NCI-H748 (cell line): ENCODE measurements at regions not wholly inside any gene's neighbourhood (a gene's known extent, or its start where the extent isn't known, plus 50 kb on each side); places are given as distances from the start of the nearest gene placed in this dataset.
A peak's percentile ranks its signal among the peaks of the same experiment; 100 is the strongest.

ENCODE experiments used
- DNase-seq: peaks from one replicate; lab custom pipeline; 2025; ENCODE audit not compliant: unreplicated experiment; lab: John Stamatoyannopoulos, UW

DNA sequence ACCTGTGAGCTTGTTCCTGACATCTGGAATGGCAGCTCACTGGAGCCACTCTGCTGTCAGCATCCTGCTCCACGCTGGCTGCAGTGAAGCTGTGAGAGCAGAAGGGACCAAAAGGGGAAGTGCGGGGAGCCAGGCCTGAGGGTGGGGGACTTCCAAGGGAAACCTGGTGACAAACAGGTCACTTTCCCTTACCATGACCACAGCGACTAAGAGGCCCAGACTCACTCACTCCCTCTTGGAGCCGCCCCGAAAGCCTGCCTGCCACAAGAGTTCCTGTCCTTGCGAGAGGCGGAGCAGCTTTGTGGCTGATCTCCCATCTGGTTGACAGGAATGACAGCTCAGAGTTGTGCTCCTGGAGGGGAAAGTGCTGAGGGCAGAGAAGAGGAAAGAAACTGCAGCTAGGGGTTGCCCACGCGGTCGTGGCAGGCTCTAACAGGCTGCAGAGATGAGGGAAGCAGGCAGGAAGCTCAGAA, 183.8 kb upstream of the NTM start:
- DNase-seq: no peak

DNA sequence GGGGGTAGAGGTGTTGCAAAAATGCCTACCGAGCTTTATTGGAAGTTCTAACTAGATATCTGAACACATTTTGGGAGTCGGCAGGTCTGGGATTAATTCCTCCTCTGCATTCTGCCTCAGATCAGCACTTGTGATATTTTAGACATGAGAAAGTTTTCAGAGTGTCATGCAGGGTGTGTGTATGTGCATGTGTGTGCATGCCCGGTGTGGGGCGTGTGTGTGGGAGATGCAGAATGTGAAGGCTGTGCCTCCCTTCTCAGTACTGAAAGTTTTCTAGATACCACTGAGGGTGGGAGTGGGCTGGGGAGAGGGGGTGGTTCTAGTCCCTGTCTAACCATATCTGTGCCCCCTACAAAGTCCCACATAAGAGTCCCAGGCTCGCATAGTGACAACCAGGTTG, 180.0 kb upstream of the NTM start:
- DNase-seq: no peak

DNA sequence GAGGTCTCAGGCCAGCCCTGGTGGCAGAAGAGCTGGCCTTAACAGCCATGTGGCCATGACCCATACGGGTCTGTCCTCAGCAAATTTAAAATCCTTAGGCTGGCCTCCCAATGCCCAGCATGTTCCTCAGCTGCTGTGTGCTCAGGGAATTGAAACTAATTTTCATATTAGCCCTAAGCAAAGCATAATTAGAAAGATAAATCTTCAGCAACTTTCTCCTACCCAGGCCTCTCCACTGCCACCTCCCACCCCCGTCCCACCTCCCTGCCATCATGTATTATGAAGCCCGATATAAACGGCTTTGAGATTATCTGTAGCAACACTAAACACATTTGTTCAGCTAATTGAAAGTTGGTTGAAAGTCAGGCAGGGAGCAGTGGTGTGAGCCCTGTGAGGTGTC, 178.8 kb upstream of the NTM start:
- no peak for DNase-seq

DNA sequence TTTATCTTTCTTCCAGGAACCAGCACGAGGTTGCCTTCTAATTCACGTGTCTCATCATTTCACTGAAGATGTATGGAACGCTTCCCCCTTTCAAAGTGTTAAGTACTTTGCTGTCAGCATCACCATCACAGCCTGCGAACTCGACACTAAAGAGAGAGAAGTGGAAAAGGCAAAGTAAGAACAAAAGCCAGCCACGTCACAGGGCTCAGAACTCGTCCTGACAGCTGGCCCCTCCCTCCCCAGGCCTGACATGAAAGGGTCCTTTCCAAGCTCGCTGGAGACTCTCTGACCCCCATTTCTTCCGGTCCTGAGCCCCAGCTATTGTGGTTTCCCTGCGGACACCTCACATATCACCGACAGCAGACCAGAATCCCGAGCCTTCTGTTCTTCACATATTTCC, 177.8 kb upstream of the NTM start:
- DNase-seq: no peak

DNA sequence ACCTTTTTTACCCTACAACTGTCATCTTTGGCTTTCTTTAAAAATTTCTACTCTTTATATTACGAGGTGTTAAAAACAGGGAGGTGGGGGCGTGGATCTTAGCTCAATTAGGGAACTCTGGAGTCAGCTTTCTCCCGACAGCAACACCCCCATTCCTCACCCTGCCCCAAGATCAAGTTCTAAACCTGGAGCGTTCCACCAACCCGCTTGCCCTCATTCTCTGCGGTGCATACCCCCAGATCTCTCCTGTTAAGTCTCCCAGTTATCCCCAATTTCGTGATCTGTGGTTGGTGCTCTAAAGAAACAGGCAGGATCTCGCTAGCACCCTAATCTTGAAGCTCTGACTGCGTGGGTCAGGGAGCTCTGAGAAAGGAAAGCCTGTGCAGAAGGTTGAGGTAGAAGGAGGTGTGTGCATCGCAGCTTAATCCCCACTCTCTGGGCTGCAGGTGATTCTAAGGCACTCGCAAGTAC, 177.3 kb upstream of the NTM start:
- DNase-seq: no peak

DNA sequence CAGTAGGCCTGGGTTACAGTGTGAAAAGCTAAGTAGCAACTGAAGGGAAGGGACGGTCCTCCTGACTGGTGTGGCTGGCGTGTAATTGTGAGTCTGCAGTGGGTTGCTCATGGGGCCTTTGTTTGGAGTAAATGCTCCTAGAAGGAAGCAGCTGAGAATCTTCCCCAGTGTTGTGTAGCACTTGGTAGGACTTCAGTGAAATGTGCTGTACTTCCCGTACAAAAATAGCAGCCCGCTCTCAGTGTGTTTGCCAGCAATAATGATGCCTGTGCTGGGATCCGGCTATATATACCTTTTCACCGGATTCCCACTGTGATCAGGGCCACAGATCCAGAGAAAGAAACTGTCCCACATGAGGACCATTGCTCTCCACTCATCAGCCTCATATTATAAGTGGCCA, 175.7 kb upstream of the NTM start:
- no peak for DNase-seq

DNA sequence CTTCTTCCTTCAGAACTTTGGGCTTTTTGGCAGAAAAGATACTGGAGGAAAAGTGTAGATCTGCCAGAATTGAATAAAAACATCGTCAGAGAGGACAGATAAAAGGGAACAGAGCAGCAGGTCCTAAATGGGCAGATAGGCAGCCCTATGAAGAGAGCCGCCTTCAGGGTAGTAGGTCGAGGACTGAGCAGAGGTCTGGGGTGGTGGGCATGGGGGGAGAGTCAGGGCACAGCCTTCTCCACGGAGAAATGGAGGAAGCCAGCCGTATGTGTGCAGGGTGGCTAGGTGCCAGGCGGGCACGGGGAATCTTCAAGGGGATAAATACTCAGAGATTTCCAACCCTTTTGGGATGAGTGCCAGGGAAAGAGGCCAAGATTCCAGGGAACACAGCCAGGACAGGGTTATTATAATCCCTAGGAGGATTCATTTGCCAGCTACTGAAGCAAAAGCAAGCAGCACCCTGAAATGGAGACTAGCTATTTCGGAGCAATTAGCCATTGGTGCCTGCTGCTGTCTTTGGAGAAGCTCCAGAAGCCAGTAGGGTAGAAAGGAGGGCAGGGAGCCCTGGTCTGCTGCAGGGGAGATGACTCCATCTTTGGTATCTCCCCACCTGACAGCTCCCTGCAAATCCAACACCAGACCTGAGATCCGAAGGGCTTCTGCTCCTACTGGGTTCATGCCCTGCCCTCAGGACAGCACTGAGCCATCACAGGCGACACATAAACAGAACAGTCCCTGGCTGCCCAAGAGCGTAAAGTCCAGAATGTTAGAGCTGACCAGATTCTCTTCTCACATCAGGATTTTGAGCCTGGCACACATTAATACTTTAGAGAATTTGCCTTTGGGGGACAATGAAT, 174.5 kb upstream of the NTM start:
- DNase-seq: peak; percentile 71

DNA sequence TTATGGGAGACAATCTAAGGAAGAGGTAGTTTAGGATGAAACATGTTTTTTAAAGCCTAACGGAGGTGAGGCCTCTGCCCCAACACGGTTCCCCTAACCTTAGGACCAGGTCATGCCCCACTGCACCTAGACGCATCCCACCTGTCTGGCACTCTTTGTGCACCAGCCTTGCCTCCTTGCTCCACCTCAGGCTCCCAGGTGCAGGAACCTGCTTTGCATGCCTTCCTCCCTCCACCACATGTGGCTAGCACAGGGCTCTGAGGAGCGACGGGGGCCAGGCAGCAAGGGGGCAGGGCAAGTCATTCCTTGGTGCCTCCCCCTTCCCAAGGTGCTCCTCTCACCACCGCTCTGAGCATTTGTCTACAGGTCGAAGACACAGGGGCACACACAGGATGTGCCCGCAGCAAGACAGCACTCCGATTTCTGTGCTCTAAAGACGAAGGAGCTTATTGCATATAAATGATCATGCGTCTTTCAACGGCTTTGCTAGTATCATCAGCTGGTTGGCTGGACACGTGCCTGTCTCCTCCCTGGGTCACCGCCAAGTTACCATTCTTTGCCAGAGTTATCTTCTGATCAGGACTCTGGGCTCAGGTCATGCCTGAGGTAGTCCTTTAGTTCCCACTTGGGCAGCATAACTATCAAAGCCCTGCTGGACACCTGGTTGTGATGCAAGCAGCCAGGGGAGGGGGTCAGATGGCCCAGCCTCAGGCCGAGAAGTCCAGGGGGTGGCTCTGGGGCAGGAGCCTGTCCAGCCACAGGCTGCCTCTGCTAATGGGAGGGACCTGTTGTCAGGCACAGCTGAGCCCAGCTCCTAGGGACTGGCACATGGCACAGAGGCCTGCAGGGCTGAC, 172.0 kb upstream of the NTM start:
- no peak for DNase-seq

DNA sequence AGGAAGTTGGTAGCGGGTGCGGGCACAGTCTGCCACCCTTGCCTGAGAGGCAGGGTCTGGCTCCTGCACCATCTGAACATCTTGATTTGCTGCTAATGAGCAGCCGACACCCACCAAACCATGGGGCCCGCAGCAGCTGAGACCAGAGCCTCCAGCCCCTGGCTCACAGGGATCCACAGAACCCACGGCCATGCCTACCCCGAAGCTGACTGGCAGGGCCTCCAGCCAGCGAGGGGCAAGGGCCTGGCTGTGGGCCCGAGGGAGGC, 171.5 kb upstream of the NTM start:
- DNase-seq: no peak

DNA sequence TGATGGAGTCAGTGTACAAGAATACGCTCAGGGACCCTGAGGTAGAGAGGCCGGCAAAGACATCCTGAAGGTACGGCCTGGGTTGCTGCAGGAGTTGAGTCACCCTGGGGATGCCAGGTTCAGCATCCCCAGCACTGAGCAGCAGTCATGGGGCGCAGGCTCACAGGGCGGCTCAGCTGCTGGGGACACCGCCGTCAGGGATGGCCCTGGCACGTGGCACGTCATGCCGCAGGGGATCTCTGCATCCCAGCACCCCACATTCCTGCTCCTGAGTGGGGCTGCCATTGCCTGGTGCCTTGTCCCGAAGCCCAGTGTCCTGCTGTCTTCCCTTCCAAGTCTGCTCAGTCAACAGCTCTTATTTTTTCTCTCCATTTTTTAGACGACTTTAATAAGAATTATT, 168.7 kb upstream of the NTM start:
- DNase-seq: no peak

DNA sequence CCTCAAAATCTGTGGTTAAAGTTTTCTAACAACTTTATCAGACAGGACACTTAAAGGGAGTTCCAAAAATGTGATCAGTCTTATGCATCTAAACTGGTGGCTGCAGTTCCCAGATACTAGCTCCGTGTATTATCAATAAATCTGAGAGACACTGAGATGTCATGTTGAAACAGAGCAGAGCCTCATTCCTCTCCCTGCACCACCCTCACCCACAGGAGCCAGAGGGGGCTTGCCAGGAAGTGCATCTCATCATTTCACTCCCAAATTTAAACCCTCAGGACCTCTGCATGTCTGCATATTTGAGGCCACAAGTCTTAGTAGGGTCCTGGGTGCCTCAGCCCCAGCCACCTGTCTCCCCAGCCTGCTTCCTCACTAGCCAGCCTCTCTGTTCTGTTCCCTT, 167.4 kb upstream of the NTM start:
- DNase-seq: no peak

DNA sequence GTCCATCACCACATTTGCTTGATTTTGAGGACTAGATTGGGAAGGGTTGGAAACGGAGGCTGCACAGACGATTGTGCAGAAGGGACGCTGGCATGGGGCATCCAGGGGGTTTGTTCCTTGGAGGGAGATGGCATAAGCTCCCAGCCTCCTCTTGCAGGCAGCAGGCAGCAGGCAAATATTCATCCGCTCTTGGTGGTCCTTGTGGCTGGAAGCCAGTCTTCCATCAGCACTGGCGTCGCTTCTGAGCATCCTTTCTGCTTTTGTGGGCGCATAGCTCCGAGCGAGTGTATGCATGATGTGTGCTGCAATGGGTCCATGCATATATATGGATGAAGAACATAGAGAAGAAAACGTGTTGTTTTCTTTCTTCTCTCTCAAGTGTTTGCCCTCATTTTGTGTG, 166.1 kb upstream of the NTM start:
- DNase-seq: no peak

DNA sequence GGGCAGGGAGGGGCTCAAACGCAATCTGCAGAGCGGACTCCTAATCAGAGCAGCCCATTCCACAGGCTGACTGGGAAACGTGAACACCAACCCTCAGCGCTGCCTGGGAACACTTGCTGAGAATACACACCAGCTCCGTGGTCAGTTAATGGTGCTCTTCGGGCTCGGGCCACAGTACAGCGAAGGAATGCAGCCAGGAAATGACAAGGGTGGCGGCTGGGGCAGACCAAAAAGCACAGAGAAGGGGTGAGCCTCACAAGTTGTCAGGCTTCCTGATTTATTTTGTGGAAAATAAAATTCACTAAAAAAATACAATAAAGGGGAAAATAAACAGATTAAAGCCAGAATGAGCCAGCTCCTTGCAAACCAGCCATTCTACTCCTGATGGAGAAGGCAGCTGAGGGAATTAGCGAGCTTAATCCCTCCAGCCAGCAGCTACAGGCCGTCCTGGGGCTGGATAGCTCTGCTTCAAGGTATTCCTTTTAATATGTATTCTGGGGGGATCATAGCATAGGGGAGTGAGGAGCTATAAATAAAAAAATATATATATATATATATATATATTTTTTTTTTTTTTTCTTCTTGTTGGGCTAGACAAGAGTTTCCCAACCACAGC, 165.5 kb upstream of the NTM start:
- DNase-seq: no peak

DNA sequence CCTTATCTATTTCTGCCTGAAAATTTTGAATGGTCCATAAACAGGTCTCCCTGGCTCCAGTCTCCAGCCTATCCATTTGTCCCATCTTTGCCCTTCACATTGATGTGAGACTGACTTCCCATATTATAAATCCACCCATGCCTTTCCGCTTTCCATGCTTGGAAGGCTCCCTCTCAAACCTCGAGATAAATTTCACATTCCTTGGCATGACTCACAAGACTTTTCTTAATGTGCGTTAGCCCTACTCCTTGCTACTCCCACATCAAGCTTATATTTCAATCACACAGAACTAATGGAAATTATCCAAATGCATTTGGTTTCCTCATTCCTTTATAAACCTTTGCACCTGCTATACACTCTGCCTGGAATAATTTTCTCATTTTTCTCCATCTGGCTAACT, 163.7 kb upstream of the NTM start:
- DNase-seq: no peak

DNA sequence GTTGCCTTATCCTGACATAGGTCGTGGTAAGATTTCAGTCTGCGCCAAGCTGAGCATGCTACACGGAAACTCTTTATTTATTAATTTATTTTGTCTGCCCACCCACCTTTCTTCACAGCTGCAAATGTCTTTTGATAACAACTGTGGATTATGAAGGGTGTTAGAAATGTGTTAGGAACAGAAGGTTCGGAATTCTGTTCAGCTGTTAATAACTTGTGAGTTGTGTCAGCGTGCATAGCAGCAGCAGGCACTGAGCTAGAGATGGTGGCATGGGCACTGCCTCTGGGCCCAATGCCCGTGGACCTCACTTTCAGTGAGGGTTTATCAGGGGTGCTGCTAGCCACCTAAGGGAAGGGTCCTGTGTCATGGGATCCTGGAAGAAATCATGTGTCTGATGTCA, 162.5 kb upstream of the NTM start:
- no peak for DNase-seq

DNA sequence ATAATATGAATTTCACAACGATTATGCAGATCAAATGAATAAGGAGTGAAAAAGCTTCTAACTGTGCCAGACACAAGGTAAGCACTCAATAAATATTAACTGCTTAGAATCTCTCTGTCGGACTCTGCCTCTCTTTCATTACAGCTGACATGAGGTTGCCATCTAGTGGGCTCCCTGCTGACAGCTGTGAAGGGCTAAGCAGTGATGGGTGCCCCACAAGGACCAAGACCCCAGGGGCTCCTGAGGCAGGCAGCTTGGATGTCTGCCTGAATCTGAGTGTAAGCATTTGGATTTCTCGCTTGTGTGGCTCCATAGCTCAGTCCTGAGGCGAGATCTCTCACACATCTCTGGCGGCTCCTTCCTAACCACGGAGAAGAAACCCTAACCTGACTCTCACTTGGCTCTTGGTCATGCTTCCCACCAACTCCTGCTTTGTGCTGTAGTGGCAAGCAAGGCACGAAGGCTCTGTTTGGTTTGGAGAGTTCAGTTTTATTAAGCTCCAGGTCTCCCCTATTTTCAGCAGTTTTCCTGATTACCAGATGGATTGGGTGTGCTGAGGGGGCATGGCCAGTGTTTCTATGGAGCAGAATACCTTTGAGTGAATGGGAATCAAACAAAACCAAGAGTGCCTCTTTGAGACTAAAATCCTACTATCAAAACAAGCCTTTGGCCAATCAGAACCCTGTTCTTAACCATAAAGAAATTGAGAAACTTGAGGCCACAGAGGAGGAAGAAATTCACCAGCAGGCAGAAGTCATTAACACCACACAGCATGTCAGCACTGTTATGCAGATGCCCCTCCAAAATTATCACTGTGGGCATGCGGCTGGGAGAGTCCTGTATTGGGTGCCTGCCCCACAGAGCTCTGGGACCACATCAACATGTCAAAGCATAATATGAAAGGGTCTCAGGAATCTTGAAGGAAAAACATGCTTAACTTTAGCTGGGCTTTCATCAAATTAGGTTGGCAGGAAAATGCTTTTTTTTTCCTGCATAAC, 152.8 kb upstream of the NTM start:
- DNase-seq: no peak

DNA sequence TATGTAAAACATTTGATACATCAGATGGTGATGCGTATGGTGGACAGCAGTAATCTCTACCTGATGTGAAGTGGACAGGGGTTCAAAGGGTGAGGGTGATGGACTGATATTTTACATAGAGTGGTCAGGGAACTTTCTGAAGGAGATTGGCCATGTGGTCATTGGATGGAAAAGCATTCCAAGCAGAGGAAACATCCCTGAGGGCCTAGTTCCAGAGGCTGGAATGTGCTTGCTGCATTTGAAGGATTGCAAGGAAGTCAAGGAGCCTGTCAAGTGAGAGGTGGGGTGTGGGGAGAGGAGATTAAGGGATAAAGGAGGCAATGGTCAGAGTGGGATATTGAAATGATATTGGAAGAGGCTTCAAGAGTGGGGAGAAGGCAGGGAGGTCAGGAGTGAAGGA, 151.9 kb upstream of the NTM start:
- DNase-seq: no peak

DNA sequence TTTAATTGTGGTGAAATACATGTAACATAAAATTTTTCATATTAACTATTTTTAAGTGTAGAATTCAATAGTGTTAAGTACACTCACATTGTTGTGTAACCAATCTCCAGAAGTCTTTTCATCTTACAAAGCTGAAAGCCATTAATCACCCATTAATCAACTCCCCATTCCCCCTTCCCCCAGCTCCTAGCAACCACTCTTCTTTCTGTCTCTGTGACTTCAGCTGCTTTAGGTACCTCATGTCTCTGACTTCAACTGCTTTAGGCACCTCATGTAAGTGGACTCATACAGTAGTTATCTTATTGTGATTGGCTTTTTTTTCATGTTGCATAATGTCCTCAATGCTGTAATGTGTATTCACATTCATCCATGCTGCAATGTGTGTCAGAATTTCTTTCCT, 150.8 kb upstream of the NTM start:
- DNase-seq: peak; percentile 36

DNA sequence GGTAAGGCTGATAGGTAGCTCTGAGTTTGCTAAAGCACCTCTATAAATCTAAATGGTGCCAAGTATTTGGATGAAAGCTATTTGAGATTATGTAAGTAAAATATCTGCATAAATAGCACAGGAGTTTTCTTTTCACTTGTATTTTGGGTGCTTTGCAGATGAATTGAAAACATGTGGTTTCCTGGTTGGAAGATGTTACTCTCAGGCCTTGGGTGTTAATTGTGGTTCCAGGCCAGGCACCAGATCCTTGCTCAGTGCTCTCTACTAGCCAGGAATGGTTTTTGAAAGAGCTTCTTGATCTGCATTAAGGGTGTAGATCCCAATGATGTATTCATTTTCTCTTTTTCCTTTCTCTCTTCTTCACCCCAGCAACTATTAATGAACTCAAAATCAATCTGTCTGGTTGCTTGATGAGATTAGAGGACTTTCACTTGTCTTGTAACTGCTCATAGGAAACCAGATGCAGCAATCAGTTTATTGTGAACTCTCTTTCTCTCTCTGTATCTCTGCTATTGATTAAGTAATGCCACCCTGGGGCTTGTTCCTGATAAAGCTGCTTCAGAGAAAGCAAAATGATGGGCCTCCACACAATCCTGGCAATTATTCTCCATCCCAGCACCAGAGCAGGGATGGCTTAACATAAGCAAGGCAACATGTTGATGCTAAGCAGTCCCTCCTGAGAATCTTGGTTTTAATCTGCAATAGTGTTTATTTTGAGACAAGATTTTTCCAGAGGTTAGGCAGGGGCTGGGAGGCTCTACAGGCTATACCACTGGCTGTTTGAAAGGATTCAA, 147.0 kb upstream of the NTM start:
- no peak for DNase-seq

DNA sequence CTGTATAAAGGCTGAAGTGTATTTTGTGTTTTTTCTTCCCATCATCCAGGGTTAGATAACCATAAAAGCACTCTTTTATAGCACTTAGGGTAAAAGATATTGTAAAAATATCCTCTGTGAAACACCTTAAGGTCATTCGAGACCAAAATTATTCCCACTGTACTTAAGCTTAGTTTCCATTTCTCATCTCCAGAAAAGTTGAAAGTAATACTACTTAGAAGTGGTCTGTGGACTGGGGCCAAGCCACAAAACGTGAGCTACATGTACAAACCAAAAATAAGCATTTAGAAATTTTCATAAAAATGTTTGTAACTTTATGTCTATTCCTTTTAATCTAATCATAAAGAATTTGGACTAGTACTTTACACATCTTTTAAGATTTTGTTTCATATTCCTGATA, 142.0 kb upstream of the NTM start:
- DNase-seq: no peak
